Common myeloid progenitor, CD34-positive (primary cell): ENCODE measurements at regions not wholly inside any gene's neighbourhood (a gene's known extent, or its start where the extent isn't known, plus 50 kb on each side); places are given as distances from the start of the nearest gene placed in this dataset.

Experiments used
- CTCF ChIA-PET: fragments of 350-600 bp; sonication (Branson Sonifier 250); formaldehyde crosslinking; loops from one replicate; lab custom pipeline; 2021; ENCODE audit warnings: antibody characterized with exemption; lab: Charles Lee
- POLR2A ChIA-PET: fragments of 350-600 bp; sonication (Branson Sonifier 250); formaldehyde crosslinking; loops from one replicate; lab custom pipeline; 2021; ENCODE audit warnings: antibody characterized with exemption; lab: Charles Lee
- DNase-seq, 3 donors: peaks; one replicate each; pipeline versions ENCODE4 v3.0.0 to v3.0.0-alpha.2; 2013
- H3K27ac ChIP-seq, 2 experiments: 1 replicate in 1 of 2; 2 replicates in 1 of 2; pipeline ENCODE4 v1.7.0; 2013; ENCODE audit warnings: inconsistent platforms in 2 of 2, low read length in 2 of 2, mild to moderate bottlenecking in 2 of 2, low read depth in 1 of 2, moderate library complexity in 1 of 2; ENCODE audit not compliant: severe bottlenecking in 2 of 2, insufficient read depth in 1 of 2, poor library complexity in 1 of 2
- H3K27me3 ChIP-seq, 5 experiments: replicated peaks in 2 of 5; 1 replicate in 3 of 5; 2 replicates in 2 of 5; pipeline versions ENCODE4 v1.6.1 to v1.7.0; 2013; ENCODE audit warnings: low read length in 4 of 5, mild to moderate bottlenecking in 2 of 5, moderate library complexity in 2 of 5, inconsistent platforms in 1 of 5; ENCODE audit not compliant: insufficient read depth in 5 of 5, control insufficient read depth in 4 of 5
- H3K36me3 ChIP-seq, 4 experiments: 1 replicate in 2 of 4; 2 replicates in 2 of 4; pipeline versions ENCODE4 v1.6.1 to v1.7.0; 2013; ENCODE audit warnings: low read length in 3 of 4, control low read depth in 1 of 4, mild to moderate bottlenecking in 1 of 4; ENCODE audit not compliant: control insufficient read depth in 4 of 4, insufficient read depth in 4 of 4
- H3K4me1 ChIP-seq, 4 experiments: 1 replicate in 3 of 4; 2 replicates in 1 of 4; pipeline versions ENCODE4 v1.6.1 to v1.7.1; 2013; ENCODE audit warnings: low read length in 3 of 4, mild to moderate bottlenecking in 3 of 4, control low read depth in 1 of 4, inconsistent platforms in 1 of 4, moderate library complexity in 1 of 4; ENCODE audit not compliant: control insufficient read depth in 4 of 4, insufficient read depth in 4 of 4; ENCODE audit errors: control extremely low read depth in 1 of 4
- H3K4me3 ChIP-seq, 7 experiments: 1 replicate in 4 of 7; 2 replicates in 3 of 7; pipeline versions ENCODE4 v1.5.1 to v1.7.0; 2013; ENCODE audit warnings: mild to moderate bottlenecking in 7 of 7, low read length in 6 of 7, moderate library complexity in 6 of 7, inconsistent platforms in 2 of 7, low read depth in 2 of 7, control low read depth in 1 of 7; ENCODE audit not compliant: insufficient read depth in 4 of 7, control insufficient read depth in 1 of 7; ENCODE audit errors: extremely low read depth in 1 of 7
- H3K9me3 ChIP-seq, 5 experiments: 1 replicate in 4 of 5; 2 replicates in 1 of 5; pipeline versions ENCODE4 v1.6.1 to v1.7.1; 2013; ENCODE audit warnings: low read length in 4 of 5, mild to moderate bottlenecking in 2 of 5, inconsistent platforms in 1 of 5, low read depth in 1 of 5, moderate library complexity in 1 of 5; ENCODE audit not compliant: control insufficient read depth in 4 of 5, insufficient read depth in 2 of 5; ENCODE audit errors: control extremely low read depth in 1 of 5
- WGBS: methylation state at CpG from one replicate; pipeline ENCODE4 v1.1.5; 2013; ENCODE audit not compliant: insufficient coverage; 5-methylcytosine and 5-hydroxymethylcytosine counted together

DNA sequence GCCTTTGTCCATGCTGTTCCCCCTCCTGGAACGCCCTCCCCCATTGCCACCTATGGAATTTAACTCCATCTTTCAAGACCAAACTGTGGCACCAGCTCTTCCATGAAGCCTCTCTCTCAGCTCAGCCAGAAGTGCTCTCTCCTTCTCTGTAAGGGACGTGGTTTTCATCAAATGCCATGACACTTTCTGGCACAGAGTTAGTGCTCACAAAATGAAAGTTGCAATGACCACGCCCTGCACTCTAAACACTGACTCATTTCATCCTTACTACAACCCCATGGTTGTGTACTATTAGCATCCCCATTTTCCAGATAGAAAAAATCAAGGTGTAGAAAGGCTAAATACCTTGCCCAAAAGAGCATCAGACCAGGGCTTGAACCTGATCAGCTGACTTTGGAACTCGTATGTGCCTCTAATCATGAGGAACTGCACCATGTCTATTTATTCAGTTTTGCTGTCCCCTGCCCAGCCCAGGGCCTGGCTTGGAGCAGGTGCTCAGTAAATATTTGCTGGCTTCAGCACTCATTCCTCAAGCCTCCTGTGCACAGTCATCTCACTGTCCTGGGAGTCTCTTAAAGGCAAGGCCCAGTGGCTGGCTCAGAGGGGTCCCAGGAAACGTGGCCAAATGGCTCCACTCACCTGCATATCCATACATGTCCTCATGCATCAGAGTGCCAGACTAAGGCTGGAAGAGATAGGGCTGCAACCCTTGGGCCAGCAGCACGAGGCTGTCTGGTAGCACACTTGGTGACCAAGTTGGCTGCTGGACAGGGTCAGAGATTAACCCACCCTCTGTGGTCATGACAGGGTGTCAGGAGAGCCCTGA lies 77.9 kb downstream of the MRPL14 start:
- DNase-seq: no peak
- ChIA-PET CTCF (interaction anchor here (1.1 to 2.8 kb wide), 6 partner anchors 11 to 280 kb away, joined by 3 to 8 read pairs (median 4); no protein-coding TSS in a partner anchor), POLR2A (no interaction called here)
- Histone ChIP-seq H3K4me1 (peaks cover 0 to 9% (median 0%) of the 10 kb centered on the region in 4 experiments), H3K4me3 (no peak overlapping the region), H3K9me3 (no peaks in the 10 kb centered on the region), H3K27ac (no peak overlapping the region), H3K27me3 (no peaks in the 10 kb centered on the region), H3K36me3 (no peaks in the 10 kb centered on the region)
- WGBS: 93% methylated on average over 5 of the region's 6 CpGs

DNA sequence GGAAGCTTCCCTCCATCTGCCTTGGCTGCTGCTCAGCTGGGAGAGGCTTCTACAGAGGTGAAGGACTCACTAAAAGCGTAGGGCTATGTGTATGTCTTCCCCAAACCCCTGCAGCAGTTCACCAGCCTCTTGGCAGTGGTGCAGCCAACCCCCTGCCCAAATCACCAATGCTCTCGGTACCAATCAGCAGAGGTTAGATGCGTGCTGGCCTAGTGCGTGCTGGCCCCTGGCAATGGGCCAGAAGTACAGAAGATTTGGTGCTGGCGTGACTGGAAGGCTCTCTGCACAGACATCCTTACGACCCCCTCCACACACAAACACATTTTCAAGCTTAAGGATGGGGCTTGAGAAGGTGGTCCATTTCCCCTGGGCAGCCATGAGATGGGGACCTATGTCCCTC lies 79.0 kb downstream of the MRPL14 start:
- Histone ChIP-seq H3K27me3 (no peaks in the 10 kb centered on the region), H3K4me3 (no peak overlapping the region), H3K27ac (no peak overlapping the region), H3K36me3 (no peaks in the 10 kb centered on the region), H3K4me1 (peaks cover 0 to 8% (median 0%) of the 10 kb centered on the region in 4 experiments), H3K9me3 (no peaks in the 10 kb centered on the region)
- DNase-seq: no peak
- POLR2A ChIA-PET: no interaction called here
- CTCF ChIA-PET: interaction anchor here (1.1 to 1.5 kb wide), 2 partner anchors 10 to 43 kb away, joined by 4 read pairs; no protein-coding TSS in a partner anchor
- WGBS: 100% methylated on average over 2 of the region's 6 CpGs

DNA sequence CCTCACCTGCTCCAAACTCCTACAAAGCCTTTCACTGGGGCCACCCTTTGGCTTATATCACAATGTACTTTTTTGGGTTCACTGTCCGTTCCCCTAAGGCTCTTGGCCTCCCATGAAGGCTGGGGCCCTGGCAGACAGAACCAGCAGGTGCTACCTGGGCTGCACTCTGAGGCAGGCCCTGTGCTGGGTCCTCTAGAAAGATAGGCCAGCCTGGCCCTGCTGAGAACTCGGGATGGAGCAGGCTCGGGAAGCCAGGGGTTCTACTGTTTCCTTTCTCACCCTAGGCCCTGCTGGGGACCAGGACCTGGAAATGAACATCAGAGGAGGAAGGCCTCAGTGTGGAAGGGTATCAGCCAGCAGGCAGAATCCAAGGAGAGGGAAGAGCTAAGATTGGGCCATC lies 79.5 kb downstream of the MRPL14 start:
- Histone ChIP-seq H3K36me3 (no peaks in the 10 kb centered on the region), H3K4me1 (peaks cover 0 to 6% (median 0%) of the 10 kb centered on the region in 4 experiments), H3K27me3 (no peaks in the 10 kb centered on the region), H3K27ac (no peak overlapping the region), H3K9me3 (no peaks in the 10 kb centered on the region), H3K4me3 (no peak overlapping the region)
- WGBS: 95% methylated on average over 3 of the region's 3 CpGs
- CTCF ChIA-PET: interaction anchor here (0.9 to 1.5 kb wide), 3 partner anchors 23 to 42 kb away, joined by 3 to 4 read pairs (median 3); no protein-coding TSS in a partner anchor
- DNase-seq: no peak
- POLR2A ChIA-PET: no interaction called here

DNA sequence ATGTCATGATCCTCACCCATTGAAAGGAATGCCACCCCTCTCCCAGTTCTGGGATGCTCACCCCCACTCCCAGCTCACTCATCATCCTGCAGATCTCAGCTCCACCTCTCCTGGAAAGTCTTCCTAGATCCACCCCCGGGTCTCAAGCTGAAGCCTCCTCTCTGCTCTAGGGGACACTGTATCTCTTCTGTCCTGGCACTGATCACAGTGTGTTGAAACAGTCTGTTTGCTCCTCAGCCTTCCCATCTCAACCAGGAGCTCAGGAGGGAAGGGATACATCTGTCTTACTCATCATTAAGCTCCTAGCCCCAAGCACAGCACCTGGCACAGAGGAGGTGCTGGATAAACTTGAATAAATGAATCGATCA lies 80.1 kb downstream of the MRPL14 start:
- no peaks in the 10 kb centered on the region for H3K36me3 ChIP-seq
- WGBS: 93% methylated on average over 2 of the region's 2 CpGs
- no peak for DNase-seq
- no peaks in the 10 kb centered on the region for H3K9me3 ChIP-seq
- H3K4me3 ChIP-seq: no peak overlapping the region
- ChIA-PET CTCF (interaction anchor here (0.9 to 1.5 kb wide), 4 partner anchors 11 to 42 kb away, joined by 3 to 4 read pairs (median 3); no protein-coding TSS in a partner anchor), POLR2A (no interaction called here)
- peaks cover 0 to 8% (median under 1%) of the 10 kb centered on the region in 4 experiments for H3K4me1 ChIP-seq
- H3K27ac ChIP-seq: no peak overlapping the region
- no peaks in the 10 kb centered on the region for H3K27me3 ChIP-seq

DNA sequence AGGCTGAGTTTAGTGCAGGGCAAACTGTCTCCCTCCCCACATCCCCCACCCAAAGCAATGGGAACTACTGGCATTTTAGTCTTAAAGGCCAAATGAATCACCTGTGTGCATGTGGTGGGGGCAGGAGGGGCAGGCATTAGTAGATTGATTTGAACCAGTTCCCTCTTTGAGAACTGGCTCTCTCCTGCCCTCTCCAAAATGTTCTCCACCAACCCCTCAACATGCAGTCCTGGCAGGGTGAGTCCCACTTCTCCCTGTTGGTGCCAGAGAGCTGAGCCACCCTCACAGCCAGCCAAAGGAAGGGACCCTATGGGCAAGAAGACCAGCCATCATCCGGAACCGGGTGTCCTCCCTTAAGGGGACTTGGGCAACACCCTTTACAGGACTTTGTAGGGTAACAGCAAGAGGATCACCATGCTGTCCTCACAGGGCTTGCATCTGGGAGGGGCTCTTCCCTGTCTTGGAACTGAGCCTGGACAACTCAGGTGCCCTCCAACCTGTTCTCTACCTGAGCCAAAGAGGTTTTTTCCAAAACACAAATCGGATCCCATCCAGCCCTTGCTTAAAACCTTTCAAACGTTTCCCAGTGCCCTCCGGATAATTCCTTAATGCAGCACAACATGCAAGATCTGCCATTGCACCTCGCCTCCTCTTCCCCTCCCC lies 80.6 kb downstream of the MRPL14 start:
- DNase-seq: no peak
- no peaks in the 10 kb centered on the region for H3K27me3 ChIP-seq
- WGBS: 99% methylated on average over 5 of the region's 6 CpGs
- H3K4me3 ChIP-seq: no peak overlapping the region
- CTCF ChIA-PET: interaction anchor here (0.9 to 1.1 kb wide), 2 partner anchors 11 to 38 kb away, joined by 3 read pairs; no protein-coding TSS in a partner anchor
- H3K36me3 ChIP-seq: no peaks in the 10 kb centered on the region
- H3K27ac ChIP-seq: no peak overlapping the region
- no peaks in the 10 kb centered on the region for H3K9me3 ChIP-seq
- POLR2A ChIA-PET: no interaction called here
- H3K4me1 ChIP-seq: peaks cover 0 to 13% (median 5%) of the 10 kb centered on the region in 4 experiments

DNA sequence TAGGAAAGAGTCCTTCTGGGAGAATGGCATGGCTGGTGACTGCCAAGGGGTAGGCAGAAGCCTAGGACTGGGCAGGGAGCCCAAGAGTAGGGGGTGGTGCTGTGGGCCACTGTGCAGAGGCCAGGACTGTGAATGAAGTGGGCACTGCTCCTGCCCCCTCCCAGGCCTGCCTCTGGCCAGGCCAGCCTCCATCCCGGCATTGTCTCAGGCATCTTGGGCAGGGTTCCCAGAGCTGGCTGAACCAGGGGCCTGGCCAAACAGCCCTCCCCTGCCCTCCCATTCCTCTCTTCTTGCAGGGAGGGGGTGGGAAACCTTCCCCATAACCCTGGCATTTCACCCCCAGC lies 81.6 kb downstream of the MRPL14 start:
- 100% methylated on average over 1 of the region's 1 CpG for WGBS
- POLR2A ChIA-PET: no interaction called here
- Histone ChIP-seq H3K27ac (no peak overlapping the region), H3K36me3 (no peaks in the 10 kb centered on the region), H3K4me1 (peaks cover 0 to 19% (median 10%) of the 10 kb centered on the region in 4 experiments), H3K27me3 (no peaks in the 10 kb centered on the region), H3K4me3 (no peak overlapping the region), H3K9me3 (no peaks in the 10 kb centered on the region)
- CTCF ChIA-PET: no interaction called here
- DNase-seq: no peak
